Stimulated activated CD4-positive, alpha-beta T cell treated with anti-CD3 and anti-CD28 coated beads, Interleukin-1b, Interleukin-23, amount 100 ng/mL, for 24 hours (primary cell): ENCODE measurements at regions not wholly inside any gene's neighbourhood (a gene's known extent, or its start where the extent isn't known, plus 50 kb on each side); places are given as distances from the start of the nearest gene placed in this dataset.

Source experiments
- DNase-seq, 4 experiments: peaks; one replicate each; pipeline ENCODE4 v3.0.0-alpha.2; 2020; ENCODE audit warnings: low read depth in 4 of 4, low spot score in 1 of 4

DNA sequence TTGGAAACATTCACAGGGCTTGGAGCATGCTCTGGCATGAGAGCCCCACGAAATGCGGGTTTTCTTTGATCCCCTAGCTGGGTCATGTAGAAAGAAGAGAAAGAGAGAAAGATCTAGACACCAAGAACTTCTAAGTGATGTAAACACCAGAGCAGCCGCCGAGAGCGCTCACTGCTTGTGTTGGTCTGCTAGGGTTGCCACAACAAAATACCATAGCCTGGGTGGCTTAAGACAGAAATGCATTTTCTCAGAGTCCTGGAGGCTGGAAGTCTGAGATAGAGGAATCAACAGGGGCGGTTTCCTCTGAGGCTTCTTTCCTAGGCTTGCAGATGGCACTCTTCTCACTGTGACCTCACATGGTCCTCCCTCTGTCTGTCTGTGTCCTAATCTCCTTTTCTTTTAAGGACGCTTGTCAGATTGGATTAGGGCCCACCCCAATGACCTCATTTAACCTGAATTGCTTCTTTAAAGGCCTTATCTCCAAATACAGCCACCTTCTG, 139.5 kb downstream of the CYLD start:
- no peak for DNase-seq

GRCh38 chr16:50880926-50881325, 139.0 kb downstream of the CYLD start:
- DNase-seq = no peak

DNA sequence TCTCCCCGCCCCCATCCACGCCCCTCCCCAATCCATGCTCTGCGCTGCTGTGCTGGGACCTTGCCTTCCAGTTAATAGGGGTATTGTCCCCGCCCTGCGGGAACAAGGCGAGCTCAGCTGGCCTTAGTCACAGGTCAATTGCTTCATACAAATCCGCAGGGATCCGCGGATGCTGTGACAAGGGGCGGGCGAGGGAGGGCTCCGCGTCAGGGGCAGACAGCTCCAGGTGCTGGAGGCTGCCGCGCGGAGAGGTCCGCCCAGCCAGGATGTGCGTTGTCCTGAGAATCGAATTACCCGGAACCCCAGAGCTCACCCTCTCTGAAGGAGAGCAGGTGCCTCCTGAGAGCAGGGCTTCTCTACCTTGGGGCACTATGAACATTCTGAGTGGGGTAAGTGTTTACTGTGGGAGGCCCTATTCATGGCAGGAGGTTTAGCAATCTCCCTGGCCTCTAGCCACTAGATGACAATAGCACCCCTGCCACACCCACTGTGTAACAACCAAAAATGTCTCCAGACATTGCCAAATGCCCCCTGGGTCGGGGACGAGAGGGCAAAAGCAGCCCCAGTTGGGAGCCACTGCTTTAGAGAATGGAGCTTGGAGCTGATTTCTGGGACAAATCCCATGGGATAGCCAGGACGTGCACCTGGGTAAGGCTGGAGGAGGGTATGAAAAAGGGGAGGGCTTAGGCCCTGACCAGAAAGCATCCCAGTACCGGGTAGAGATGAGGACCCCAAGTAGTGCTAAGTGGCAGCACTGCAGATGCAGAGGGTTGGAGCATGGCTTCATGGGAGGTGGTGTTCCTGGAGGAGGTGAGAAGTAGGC, 138.2 kb downstream of the CYLD start:
- DNase-seq = no peak

GRCh38 chr16:50878966-50879615, 137.2 kb downstream of the CYLD start:
- no peak for DNase-seq

DNA sequence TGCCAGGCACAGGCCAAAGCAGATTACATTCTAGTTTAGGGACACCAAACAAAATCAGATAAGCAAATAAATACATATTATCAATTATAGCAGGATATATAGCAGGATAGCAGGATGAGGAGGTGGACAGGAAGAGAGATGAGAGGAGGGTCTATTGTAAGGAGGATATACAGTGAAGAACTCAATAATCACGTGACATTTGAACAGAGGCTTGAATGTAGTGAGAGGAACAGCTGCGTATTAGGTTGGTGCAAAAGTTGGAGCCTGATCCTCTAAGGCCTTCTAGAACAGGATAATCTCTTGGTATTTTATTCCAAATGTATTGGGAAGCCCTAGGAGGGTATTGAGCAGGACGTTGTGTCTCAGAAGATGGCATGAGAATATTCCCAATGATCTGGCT, 136.7 kb downstream of the CYLD start:
- DNase-seq = no peak

- DNase-seq = no peak
Measured at GRCh38 chr16:50876263-50876662, 134.4 kb downstream of the CYLD start.

DNA sequence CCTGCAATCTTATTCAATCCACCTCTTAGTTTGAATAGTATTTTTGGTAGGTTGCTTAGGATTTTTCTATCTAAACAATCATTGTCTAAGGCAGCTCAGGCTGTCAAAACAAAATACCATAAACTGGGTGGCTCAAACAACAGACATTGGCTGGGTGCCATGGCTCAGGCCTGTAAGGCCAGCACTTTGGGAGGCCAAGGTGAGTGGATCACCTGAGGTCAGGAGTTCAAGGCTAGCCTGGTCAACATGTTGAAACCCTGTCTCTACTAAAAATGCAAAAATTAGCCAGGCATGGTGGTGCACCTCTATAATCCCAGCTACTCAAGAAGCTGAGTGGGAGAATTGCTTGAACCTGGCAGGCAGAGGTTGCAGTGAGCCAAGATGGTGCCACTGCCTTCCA, 126.7 kb downstream of the CYLD start:
- no peak for DNase-seq

GRCh38 chr16:50866806-50867205, 124.9 kb downstream of the CYLD start:
- DNase-seq = no peak

GRCh38 chr16:50864386-50864785, 122.5 kb downstream of the CYLD start:
- DNase-seq = no peak

- no peak for DNase-seq
Measured at GRCh38 chr16:50863644-50864144, 121.8 kb downstream of the CYLD start.

GRCh38 chr16:50862818-50863643, 121.1 kb downstream of the CYLD start:
- no peak for DNase-seq

DNA sequence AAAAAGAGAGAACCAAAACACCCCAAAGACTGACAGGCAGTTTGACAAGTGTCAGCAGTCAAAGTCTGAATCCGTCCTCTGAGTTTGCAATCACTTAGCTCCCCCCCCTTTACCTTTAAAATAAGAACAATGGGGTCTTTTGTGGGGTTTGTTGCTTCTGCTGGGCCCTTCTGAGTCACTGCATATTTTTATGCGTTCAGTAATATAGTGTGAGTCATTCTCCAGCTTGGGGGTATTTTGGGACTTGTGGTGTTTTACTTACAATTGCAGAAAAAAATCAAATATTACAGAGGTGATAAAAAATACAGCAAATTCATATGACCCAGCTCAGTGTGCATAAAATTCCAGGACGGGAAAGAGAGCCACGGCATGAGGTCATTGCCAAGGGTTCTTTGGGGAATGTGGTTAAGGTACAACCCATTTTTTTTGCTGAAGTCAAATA, 120.1 kb downstream of the CYLD start:
- DNase-seq = no peak

- no peak for DNase-seq
Measured at GRCh38 chr16:50861451-50861850, 119.6 kb downstream of the CYLD start.

DNA sequence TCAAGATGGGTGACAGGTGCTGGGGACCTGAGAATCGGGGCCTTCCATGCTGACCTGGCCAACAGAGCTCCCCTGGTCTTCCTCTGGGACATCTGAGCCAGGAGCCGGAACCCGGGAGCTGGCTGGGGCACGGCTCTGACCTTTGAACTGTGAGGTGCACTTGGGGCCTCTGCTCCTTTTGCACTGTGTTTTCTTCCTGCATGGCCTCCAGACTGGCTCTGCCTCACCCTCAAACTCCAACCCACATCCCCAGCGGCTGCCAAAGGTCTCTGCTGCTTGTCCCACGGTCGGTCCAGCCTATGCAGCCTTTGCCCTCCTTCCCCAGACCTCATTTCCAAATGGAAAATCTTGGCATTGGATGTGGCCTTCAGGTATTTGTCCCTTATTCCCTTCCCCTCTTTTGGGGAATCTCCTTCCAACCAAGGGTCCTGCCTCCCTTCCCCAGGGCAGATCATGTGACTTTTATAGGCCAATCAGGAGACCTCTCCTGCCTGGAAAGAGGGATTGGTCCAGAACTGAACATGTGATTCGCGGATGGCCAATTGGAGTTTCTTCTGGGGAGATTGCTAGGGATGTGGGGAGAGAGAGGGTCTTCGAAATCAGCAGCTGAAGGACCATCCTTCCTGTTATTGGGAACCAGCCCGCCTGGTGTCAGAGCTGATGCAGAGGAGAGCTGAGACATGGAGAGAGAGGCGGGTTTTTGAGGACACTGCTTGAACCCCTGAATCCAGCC, 117.9 kb downstream of the CYLD start:
- DNase-seq = no peak

- DNase-seq = no peak
Measured at GRCh38 chr16:50858877-50859627, 117.2 kb downstream of the CYLD start.

DNA sequence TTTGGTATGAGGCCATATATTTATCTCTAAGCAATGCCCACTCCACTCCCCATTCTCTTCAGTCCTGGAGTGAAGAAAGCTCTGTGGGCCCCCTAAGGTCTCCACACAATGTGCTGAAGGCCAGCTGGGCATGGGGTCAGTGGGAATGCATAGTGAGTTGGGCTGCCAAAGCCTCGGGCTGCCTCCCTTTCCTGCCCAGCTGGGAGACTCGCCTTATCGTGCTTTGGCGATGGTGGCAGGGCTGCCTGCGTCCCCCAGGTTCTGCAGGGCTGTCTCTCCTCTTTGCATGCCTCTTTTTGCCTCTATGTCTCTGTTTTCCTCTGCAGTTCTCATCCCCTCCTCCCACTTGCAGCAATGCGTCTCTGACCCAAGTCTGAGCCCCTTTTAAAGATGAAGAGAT, 116.5 kb downstream of the CYLD start:
- no peak for DNase-seq

DNA sequence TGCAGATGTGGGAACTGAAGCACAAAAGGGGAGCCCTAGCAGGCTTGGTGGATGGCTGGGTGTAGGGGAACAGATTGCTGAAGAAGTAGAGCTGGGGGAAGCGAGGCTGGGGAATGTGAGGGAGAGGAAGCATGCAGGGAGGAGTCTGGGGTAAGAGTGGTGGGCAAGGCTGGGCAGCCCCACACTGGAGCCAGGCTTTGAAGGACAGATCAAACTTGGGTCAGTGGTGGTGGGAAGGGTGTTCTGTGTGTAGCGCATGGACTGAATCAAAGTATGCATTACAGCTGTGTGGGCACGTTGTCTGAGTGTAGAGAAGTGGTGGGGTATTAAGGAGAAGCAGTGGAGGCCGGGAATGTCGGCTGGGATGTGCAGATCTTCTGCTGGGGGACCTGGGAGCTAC, 116.0 kb downstream of the CYLD start:
- no peak for DNase-seq

- DNase-seq = no peak
Measured at GRCh38 chr16:50856991-50857390, 115.1 kb downstream of the CYLD start.

DNA sequence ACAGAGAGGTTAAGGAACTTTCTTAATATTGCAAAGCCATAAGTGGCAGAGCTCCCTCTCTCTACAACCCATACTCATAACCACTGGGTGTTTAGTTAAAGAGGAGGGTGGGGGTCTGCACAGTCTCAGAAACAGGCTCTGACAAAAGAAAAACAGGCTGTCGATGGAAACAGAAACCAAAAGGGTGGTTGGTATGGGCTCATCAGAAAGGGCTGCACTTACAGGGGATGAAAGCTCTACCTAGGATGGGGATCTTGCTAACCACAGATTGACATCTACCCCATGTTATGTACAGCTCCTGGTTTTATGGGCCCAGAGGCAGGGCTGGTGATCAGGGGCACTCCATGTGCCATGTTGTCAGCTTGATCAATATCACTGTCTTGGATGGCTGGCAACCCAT, 111.4 kb downstream of the CYLD start:
- no peak for DNase-seq
